WTC11 (cell line): ENCODE measurements at regions not wholly inside any gene's neighbourhood (a gene's known extent, or its start where the extent isn't known, plus 50 kb on each side); places are given as distances from the start of the nearest gene placed in this dataset.

Source experiments
- ATF2 ChIP-seq: sonication (generic); formaldehyde crosslinking; IDR thresholded peaks from 2 replicates; pipeline ENCODE4 v1.8.1; 2022; ENCODE audit warnings: low read depth, missing genetic modification reagents, borderline replicate concordance
- CTCF ChIP-seq: fragments of 200-600 bp; IDR thresholded peaks from 2 replicates; pipeline ENCODE4 v1.8.0; 2022; ENCODE audit warnings: antibody characterized with exemption
- ERG ChIP-seq: fragments of 250-450 bp; sonication (Bioruptor Pico); IDR thresholded peaks from 2 replicates; pipeline ENCODE4 v1.8.0; 2021; ENCODE audit warnings: mild to moderate bottlenecking
- JUN ChIP-seq: sonication (generic); formaldehyde crosslinking; IDR thresholded peaks from 2 replicates; pipeline ENCODE4 v1.8.0; 2023; ENCODE audit warnings: mild to moderate bottlenecking, missing genetic modification reagents
- MXD4 ChIP-seq: fragments of 250-450 bp; sonication (Bioruptor Pico); IDR thresholded peaks from 2 replicates; pipeline ENCODE4 v1.8.0; 2021; ENCODE audit warnings: mild to moderate bottlenecking, moderate library complexity, borderline replicate concordance
- USF1 ChIP-seq: sonication (generic); formaldehyde crosslinking; IDR thresholded peaks from 2 replicates; pipeline ENCODE4 v1.8.0; 2022; ENCODE audit warnings: mild to moderate bottlenecking, missing genetic modification reagents

GRCh38 chr17:65409381-65409780, 152.1 kb downstream of the AXIN2 start:
- TF ChIP-seq ATF2 (CRISPR knock-in tag) (no peak), ERG (CRISPR knock-in tag) (no peak), USF1 (no peak), CTCF (no peak), MXD4 (CRISPR knock-in tag) (no peak), JUN (CRISPR knock-in tag) (no peak)
